Hepatic stellate cell (primary cell): ENCODE measurements at regions not wholly inside any gene's neighbourhood (a gene's known extent, or its start where the extent isn't known, plus 50 kb on each side); places are given as distances from the start of the nearest gene placed in this dataset.
"Not testable (repeated sequence)": the region's sequence is repeated elsewhere in the genome, so short reads cannot be mapped to it uniquely, and the experiment has no call there.

Experiments used
- DNase-seq: peaks from one replicate; pipeline ENCODE4 v3.0.0; 2011; ENCODE audit warnings: low spot score

DNA sequence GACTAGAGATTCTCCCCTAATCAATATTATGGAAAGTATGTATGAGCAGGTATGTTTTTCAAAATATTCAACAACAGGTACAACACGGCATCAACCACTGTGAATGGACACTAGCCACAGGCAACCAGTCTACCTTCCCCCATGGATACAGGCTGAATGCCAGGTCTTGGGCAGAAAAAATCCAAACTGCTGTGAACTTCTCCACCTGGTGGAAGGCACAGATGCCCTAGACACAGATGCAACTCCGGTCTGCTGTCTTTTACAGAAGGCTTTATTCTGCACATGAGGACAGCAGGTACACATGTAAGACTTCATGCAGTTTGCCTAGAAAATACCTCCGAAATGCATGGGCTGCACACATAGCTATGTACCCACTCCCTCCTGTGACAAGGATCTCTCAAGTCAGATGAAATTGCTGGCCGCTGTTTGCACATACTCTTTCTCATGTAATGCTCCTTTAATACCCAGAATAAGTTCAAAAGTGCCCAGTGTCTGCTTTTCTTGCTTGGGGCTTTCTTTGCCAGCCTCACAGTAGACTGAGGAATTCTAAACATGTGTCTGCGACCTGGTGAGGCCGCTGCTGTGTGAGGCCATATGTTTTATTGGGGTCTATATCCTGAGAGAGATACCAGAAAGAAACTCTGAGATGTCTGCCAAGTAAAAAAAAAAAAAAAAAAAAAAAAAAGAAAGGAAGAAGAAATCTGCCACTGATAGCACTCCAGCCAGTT, 325.9 kb downstream of the FOXO1 start:
- no peak for DNase-seq

DNA sequence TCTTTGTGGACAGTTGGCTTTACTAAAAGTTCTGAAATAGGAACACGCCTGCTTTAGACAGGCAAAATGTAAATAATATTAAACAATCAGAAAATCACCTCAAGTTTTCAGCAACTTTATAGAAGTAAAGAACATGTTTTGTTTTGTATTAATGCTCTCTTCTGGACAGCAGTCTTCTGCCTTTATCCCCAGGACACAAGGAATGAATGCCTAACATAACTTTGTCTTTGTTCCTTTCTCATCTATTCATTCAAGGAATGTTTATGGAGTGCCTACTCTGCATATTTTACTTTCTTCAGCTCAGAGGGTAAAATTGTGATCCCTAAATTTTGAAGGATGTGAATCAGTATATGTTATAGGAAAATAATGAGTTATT, 325.4 kb downstream of the FOXO1 start:
- DNase-seq: no peak

DNA sequence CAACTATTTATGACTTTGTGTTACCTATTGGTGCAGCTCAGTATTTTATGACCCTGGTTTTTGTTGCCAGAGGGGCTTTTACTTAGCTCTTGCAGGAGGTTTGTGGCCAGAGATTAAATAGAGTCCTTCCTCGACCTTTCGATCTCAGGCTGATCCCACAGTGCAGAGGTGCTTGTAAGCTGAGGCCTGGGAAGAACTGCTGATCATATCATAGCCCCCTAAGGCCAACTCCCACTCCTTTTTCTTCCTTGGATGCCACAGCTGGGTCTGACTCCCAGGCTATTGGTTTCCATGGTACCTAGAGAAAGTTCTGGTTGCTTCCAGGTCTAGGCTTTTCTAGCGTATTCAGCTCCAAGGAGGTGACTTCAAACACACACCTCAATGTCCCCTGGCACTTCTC, 324.9 kb downstream of the FOXO1 start:
- no peak for DNase-seq

DNA sequence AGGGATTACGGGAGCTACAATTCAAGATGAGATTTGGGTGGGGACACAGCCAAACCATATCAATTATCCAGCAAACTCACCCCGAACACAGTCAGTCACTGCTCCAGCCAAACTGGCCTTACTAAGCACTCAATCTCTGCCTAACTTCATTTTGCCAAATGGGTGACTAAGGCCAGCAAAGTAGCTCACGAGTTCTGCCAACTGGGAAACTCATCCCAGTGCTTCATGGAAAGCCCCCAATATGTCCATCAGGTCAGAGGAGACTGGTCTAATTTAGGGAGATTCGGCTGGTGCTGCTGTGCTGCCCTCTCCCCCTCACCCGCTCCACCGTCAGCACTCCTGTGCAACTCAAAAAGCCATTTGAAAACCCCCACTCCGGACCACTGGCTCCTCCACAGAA, 324.0 kb downstream of the FOXO1 start:
- DNase-seq: no peak

DNA sequence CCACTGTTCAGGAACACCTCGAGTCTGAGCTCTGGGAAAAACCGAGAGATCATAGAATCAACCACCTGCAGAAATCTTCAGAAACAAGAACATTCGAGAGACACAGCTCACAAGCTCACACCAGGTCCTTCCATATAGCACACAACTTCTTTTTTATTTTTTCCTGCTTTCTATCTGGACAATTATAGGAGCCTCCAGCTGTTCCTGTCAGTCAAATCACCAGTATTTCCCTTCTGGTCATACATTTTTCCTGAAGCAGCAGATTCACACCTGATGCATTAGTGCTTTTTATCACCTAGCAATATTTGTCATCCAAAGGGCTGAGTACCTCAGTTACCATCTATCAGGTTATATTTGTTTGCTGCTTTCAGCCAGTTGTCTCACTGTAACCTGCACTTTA, 323.5 kb downstream of the FOXO1 start:
- DNase-seq: no peak

DNA sequence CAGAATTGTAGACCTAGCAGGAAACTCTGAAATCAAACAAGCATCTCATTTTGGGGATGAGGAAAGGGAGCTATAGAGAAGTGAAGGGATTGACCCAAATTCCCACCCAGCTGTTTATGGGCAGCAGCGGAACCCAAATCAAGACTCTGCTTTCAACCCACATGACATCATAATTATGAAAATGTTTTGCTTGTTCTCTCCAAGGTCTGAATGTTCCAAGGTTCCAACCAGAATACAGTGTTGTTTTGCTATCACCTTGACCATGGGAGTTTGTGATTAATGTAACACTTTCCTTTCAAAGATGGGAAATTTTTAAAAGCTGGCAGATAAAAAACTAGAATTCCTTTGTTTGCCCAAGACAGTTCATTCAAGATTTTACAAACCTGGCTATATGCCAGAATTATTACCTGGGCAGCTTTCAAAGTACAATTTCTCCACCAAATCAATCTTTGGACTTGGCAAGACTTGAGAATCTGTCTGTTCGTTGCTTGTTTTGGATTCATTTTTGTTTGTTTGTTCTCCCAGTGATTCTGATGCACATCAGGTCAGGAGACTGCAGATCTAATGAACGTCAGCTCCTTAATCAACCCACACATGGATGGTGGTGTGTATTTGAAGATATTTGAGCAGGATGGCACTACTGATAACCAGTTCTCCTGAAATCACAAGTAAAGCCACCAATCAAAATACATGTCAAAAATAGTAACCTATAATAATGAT, 322.7 kb downstream of the FOXO1 start:
- no peak for DNase-seq

DNA sequence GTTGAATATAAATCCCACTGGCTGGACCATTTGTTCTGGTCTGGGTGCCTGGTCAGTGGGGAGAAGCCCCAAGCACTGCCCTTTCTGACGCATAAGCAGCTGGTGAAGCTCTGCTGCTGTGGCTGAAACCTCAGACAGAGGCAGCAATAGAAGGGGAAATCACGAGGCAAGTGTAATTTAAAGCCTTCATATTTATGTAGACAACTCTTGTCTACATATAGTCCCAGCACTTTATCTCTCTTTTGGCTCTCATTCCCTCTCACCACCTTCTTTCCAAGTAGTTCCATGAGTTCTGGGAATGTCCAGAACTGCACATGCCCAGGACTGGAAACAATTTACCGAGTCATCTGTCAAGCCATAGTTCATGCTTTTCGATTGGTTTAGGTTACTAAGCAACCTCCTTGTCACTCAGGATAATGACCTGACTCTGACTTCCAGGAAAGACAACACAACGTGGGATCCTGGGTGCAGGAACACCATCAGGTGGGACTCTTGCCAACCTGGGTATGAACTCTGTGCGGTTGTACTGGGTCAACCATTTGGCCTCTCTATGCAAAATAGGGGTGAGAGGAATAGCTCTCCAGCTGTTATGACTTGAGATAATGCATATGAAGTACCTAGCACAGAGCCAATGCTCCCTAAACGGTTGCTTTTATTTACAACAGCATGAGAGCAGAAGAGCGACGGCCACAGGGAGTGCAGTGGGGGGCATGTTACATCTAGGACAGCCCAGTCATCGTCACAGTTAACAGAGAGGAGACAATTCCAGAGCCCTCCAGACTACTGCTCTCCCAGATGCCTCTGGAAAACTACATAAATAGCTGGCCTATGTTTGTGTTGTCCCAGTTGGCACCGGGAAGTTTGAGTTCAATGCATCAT, 321.9 kb downstream of the FOXO1 start:
- DNase-seq: no peak

DNA sequence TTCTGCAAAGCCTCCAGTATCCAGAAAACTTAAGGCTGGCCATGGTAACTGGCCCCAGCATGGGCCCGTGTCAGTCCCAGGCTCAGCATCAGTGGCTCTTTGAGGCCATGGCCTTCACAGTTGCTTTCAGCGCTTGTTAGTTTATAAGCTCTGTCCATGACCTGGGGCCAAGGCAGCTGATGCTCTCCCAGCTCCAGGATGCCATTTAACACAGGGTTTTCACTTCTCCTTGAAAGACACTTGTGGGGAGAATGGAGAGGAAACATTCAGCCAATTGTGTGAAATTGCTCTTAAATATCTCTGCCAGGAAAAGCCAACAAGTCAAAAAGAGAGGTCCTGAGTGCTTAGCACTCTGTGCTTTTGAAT, 321.3 kb downstream of the FOXO1 start:
- no peak for DNase-seq

DNA sequence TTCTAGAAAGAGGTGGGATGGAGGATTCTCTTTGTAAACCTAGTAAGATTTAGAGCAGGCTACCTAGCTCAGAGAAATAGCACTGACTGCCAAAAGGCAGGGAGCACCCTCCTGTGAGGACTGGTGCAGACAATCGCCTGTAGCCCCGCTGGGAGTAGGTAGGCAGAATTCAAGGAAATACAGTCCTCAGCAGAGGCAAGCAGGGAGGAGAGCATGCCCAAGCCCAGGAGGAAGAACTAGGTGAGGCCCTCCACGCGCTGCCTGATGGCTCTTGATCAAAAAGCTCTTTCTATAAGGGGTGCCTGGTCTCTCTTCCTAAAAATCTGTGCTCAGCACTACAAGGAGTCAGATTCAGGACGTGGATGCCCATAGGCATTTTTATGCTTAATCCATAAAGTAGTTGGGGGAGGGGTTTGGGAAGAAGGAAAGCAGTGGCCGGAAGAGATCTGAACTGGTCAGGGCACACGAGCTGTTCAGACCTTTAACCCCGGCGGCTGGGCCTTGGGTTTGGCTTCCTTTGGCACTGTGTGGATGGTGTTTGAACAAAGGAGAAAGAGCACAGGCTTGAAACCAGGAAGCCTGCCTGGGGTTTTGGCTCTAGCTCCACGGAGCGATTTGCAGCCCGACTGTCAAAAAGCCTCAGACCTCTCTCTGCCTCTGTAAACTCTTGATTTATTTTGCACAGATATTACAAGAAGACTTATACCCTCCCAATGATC, 320.6 kb downstream of the FOXO1 start:
- no peak for DNase-seq

DNA sequence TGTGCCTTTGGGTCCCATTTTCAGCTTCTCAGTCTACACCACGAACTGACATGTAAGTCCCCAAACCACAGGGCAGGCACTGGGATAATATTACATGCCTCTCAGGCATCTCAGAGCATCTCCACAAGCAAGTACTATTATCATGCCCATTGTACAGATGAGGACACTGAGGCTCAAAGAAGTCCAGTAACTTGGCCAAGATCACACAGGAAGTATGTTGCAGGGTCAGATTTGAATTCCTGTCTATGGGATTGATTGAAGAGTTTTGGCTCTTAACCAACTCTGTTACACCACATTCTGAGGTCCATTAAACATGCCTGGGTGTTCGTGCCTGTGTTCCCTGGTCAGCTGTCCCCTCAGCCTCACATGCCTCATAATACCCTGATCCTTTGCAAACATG, 319.8 kb downstream of the FOXO1 start:
- no peak for DNase-seq

DNA sequence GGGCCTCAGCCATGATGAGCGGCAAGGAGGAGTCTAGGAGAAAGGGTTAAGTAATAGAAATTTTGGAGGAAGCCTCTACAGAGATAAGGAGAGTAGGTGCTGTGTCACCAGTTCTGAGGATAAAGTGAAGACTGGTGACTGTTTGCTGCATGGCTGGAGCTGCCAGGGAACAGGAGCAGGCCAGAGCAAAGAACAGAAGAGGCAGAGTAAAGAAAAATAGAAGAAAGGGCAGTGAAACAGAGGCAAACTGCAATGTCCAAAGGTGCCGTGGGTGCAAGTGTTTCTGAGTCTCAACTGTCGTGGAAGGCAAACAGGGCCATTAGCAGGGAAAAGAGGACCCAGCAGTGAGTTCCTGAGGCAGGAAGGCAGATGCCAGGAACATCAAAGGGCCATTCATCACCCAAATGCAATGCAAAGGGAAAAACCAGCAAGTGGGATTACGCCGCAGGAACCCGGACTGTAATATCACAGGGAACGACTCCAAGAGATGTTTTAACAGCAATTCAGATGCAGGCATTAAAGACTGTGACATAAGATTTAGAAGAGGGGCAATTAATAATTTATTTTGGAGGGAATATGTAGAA, 318.3 kb downstream of the FOXO1 start:
- no peak for DNase-seq

DNA sequence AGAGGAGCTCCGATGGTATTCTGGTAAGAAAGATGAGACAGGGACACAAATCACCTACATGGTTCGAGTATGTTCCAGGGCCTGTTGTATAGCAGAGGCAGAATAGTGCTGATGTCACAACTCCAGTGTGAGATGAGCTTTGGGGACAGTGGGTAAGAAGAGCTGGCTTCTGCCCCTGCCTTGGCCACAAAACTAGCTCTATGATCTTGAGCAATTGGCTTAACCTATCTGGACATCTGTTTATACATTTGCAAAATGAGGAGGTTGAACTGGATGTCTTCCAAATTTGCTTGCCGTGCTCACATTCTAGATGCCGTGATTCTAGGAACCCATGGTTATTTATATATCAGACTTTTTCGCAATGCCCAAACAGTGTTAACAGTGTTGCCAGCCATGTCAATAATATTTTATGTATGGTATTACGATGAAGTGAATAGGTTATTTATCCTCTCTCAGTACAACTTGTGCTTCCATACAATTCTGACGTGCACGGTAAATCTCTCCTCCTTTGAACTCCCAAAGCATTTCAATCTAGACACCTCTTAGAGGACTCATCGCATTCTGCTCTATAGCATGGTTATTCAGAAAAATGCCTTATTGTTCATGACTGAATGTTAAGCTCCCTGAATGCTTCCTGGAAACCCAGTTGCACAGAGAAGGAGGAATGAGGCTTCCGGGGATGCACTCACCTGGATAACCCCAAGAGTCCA, 316.0 kb downstream of the FOXO1 start:
- no peak for DNase-seq

DNA sequence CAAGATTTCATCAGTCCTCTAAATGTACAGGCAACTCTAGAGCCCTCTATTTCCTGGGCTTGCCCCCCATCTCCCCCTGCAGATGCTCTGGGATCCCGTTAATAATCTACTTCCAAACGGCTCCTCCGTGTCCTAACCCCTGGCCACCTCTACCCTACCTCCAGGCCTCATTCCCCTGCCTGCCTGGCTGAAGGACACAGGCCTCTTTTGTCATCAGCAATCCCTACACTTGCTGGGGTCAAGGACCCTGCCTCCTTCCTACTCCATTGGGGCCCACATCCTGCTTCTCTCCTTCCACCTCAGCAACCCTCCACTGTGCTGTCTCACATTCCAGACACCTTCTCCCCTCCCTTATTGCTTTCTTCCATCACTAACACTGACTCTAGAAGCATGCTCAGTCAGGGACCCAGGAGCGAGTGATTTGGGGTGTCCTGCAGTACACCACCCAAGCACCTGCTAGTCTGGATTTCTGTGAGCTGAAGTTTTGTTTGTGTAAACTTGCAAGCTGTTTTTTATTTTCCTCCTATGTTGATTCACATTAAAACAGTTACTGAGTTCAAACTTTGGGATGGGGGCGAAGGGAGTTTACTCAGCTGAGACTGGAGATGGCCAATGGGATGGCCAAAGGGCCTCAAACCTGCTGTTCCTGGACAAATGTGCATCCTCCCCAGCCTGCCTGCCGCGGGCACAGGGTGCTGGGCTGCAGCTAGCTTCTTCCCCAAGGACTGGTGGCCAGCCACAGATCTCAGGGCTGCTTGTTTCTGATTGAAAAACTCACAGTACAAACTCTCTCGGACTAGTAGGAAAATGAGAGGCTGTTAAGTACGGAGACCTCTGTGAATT, 314.7 kb downstream of the FOXO1 start:
- DNase-seq: no peak

DNA sequence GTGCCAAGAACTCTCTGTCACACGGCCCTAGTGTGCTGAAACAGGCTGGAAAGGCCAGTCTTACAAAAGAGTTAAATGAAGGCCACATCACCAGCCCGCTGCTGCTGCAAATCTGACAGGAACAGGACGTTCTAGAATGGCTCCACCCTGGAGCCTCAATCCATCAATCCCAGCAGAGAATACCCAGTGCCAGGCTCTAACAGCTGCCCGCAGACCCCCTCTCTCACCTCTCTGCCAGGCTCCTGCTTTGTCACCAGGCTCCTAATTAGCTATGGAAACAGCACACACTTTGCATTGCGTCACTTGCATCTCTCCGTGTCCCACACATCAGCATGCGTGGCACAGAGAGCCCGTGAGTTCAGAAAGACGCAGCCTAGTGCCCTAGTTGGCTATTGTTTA, 314.1 kb downstream of the FOXO1 start:
- no peak for DNase-seq

DNA sequence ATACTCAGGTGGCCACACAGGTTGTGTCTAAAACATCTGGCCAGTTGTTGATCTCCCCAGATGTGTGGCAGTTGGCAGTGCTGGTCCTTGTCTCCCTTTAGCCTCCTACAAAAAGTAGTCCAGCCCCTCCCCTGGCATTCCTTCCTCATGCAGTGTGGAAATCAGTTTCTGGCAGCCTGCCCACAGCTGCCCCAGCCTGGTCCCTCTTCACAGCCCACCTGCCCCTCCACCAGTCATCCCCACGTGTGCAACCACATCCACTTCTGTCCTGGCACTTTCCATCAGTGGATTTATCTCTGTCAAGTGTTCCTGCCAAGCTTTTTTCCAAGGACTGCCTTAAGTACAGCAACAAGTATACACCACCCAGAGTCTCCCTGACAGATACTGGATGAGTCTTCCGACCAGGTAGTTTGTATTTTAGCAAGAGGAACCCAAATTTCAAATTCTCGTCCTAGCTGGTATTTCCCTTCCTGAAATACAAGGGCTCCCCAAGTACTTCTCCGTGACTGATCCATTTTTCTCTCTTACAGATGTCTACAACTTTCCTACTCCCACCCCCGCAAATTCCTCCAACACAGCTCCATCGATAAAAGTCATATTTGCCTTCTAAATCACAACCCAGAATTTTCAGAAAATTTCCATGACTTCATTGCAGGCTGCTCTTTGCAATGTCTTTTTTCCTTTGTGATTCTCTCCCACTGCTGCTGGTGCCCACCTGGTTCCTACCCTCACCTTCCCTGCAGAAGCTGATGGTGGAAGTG, 313.5 kb downstream of the FOXO1 start:
- DNase-seq: no peak

DNA sequence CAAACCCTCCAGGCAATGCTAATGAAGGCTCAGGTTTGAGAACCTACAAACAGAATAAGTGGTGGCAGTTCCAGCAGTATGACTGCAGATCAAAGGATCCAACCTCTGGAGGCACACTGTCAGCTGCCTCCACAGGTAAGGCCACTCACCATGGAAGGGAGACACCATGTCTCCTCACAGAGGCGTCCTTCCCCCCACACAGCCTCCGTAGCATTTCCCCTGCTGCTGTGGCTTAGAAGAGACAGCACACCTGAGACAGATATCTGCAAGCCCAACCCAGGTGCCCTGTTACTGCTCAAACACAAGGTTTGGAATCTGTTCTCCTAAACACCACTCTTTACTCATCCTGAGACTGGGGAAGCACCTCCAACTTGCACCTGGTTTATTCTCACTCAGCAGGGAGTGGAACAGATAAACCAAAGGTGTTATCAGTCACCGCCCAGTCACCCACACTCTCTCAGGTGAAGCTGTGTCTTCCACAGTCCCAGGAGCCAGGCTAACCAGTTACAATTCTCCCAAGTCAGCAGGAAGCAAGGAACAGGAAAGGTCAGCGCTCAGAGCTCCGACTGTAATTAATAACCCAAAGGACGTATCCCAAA, 311.2 kb downstream of the FOXO1 start:
- no peak for DNase-seq

DNA sequence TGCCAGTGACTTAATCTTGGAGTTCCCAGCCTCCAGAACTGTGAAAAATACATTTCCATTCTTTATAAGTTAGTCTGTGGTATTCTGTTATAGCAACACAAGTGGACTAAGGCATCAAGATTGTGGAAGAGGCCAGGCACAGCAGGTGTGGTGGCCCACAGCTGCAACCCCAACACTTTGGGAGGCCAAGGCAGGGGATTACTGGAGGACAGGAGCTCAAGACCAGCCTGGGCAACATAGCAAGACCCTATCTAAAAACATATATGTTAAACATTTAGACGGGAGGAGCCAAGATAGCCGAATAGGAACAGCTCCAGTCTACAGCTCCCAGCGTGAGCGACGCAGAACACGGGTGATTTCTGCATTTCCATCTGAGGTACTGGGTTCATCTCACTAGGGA, 310.4 kb downstream of the FOXO1 start:
- DNase-seq: no peak

DNA sequence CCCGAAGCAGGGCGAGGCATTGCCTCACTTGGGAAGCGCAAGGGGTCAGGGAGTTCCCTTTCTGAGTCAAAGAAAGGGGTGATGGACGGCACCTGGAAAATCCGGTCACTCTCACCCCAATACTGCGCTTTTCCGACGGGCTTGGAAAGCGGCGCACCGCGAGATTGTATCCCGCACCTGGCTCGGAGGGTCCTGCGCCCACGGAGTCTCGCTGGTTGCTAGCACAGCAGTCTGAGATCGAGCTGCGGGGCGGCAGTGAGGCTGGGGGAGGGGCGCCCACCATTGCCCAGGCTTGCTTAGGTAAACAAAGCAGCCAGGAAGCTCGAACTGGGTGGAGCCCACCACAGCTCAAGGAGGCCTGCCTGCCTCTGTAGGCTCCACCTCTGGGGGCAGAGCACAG, 310.0 kb downstream of the FOXO1 start:
- DNase-seq: not testable (repeated sequence)

DNA sequence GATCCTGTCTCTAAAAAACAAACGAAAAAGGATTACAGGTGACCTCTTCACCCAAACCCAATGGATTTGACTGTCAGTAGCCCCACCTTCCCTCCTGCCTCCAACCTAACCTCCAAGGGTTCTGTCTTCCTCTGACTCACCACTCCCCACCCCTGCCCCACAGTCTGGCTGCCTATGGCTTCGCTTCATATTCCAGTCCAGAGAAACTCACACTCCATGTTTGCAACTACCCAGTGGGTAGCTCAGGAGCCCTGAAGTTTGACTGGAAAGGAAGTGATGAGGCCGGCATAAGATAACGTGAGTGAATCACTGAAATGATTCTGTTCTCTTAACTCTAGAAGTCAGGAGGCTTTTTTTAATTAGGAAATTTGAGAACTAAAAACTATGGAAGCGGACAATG, 303.9 kb downstream of the FOXO1 start:
- DNase-seq: no peak
